Activated T-helper 2 cell treated with anti-CD3 and anti-CD28 coated beads, Interferon-gamma antibody, Interleukin-2, Interleukin-4, amounts not matched to agents 10 μg/mL and 5 μg/mL and 100 μg/mL, durations not matched to agents 14 hours and 24 hours and 36 hours (primary cell): ENCODE measurements at regions not wholly inside any gene's neighbourhood (a gene's known extent, or its start where the extent isn't known, plus 50 kb on each side); places are given as distances from the start of the nearest gene placed in this dataset.
"Not testable (repeated sequence)": the region's sequence is repeated elsewhere in the genome, so short reads cannot be mapped to it uniquely, and the experiment has no call there.

Experiments used
- DNase-seq: peaks from one replicate; pipeline ENCODE4 v3.0.0; 2021; ENCODE audit warnings: low spot score
- H3K27ac Mint-ChIP-seq: one replicate; pipeline ENCODE4 v1.8.0; 2021; ENCODE audit warnings: mixed read lengths
- H3K27me3 Mint-ChIP-seq: one replicate; pipeline ENCODE4 v1.8.0; 2021; ENCODE audit warnings: low read depth, mixed read lengths
- H3K36me3 Mint-ChIP-seq: one replicate; pipeline ENCODE4 v1.8.0; 2021; ENCODE audit warnings: low read depth, mixed read lengths
- H3K4me1 Mint-ChIP-seq: one replicate; pipeline ENCODE4 v1.8.0; 2021; ENCODE audit warnings: low read depth, mixed read lengths
- H3K4me3 Mint-ChIP-seq: one replicate; pipeline ENCODE4 v1.8.0; 2021; ENCODE audit warnings: low read depth, mild to moderate bottlenecking, moderate library complexity, mixed read lengths
- H3K9me3 Mint-ChIP-seq: one replicate; pipeline ENCODE4 v1.8.0; 2021; ENCODE audit warnings: mixed read lengths
- intact Hi-C: fragments of 100-400 bp; cut with micrococcal nuclease; formaldehyde crosslinking; loops from one replicate; pipeline ENCODE4 v1.15.1; 2023

- intact Hi-C loops, result no loop called here
- Mint-ChIP-seq H3K9me3 (no peaks in the 10 kb centered on the region), H3K4me3 (no peak overlapping the region), H3K36me3 (no peaks in the 10 kb centered on the region), H3K27ac (no peak overlapping the region), H3K4me1 (no peaks in the 10 kb centered on the region), H3K27me3 (no peaks in the 10 kb centered on the region)
- DNase-seq, result no peak
Measured at GRCh38 chr6:82419132-82419581, 55.5 kb downstream of the TPBG start.

- no peaks in the 10 kb centered on the region for H3K4me1 Mint-ChIP-seq
- DNase-seq, result no peak
- H3K27me3 Mint-ChIP-seq, result no peaks in the 10 kb centered on the region
- no peak overlapping the region for H3K27ac Mint-ChIP-seq
- intact Hi-C loops, result no loop called here
- H3K36me3 Mint-ChIP-seq, result no peaks in the 10 kb centered on the region
- H3K9me3 Mint-ChIP-seq, result no peaks in the 10 kb centered on the region
- no peak overlapping the region for H3K4me3 Mint-ChIP-seq
Measured at GRCh38 chr6:82419859-82420258, 56.2 kb downstream of the TPBG start.

GRCh38 chr6:82430611-82431010 is 67.0 kb downstream of the TPBG start:
- no peaks in the 10 kb centered on the region for H3K9me3 Mint-ChIP-seq
- no peaks in the 10 kb centered on the region for H3K4me1 Mint-ChIP-seq
- H3K27me3 Mint-ChIP-seq, result no peaks in the 10 kb centered on the region
- no peak for DNase-seq
- intact Hi-C loops, result no loop called here
- no peak overlapping the region for H3K4me3 Mint-ChIP-seq
- no peaks in the 10 kb centered on the region for H3K36me3 Mint-ChIP-seq
- no peak overlapping the region for H3K27ac Mint-ChIP-seq

DNA sequence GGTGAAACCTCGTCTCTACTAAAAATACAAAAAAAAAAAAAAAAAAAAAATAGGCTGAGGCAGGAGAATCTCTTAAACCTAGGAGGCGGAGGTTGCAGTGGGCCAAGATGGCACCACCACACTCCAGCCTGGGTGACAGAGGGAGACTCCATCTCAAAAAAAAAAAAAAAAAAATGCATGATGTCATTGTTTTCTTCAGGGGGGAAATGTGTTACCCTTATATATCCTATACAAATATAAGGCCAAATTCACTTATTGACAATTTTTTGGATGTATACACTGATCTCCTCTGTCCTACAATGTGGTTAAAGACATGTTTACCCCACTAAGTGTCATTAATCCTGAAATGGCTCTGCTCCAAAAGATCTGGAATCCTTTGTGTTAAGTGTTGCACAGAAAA is 73.1 kb downstream of the TPBG start:
- DNase-seq, result no peak
- intact Hi-C loops, result no loop called here
- Mint-ChIP-seq H3K4me1 (no peaks in the 10 kb centered on the region), H3K36me3 (no peaks in the 10 kb centered on the region), H3K27ac (no peak overlapping the region), H3K4me3 (no peak overlapping the region), H3K27me3 (no peaks in the 10 kb centered on the region), H3K9me3 (no peaks in the 10 kb centered on the region)

GRCh38 chr6:82437701-82438100 is 74.1 kb downstream of the TPBG start:
- Mint-ChIP-seq H3K4me3 (no peak overlapping the region), H3K36me3 (no peaks in the 10 kb centered on the region), H3K9me3 (no peaks in the 10 kb centered on the region), H3K27me3 (no peaks in the 10 kb centered on the region), H3K27ac (no peak overlapping the region), H3K4me1 (no peaks in the 10 kb centered on the region)
- no peak for DNase-seq
- intact Hi-C loops, result no loop called here

DNA sequence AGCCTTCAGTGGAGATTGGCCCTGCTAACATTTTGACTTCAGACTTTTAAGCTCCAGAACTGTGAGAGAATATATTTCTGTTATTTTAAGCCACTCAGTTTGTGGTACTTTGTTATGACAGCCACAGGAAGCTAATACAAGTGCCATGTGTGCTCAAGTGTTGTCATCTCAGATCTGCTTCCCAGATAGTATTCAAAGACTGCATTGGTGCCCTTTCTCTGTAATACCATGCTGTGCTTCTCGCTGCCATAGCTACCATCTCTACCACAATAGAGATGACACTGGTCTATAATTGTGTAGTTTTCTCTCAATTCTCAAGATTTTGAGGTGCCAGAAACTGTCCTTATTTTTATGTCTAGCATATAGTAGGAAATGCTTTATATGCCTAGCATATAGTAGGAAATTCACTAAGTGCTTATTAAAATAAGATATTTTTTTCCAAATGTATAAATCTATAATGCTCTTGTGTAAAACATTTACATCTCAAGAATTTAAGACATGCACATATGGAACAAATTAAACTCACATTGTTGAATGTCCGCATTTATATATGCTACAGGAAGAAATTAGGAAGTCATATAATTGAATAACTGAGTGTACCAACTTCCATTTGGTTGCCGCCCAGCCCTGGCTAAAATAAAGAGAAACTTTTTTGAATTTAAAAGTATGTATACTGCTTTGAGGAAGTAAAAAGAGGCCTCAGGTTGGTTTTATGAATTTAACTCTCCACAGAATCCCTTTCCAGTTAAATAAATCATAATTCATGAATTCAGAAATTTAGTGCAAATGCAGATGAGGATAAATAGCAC is 77.6 kb downstream of the TPBG start:
- intact Hi-C loops, result no loop called here
- H3K27me3 Mint-ChIP-seq, result no peaks in the 10 kb centered on the region
- no peak overlapping the region for H3K4me3 Mint-ChIP-seq
- no peaks in the 10 kb centered on the region for H3K9me3 Mint-ChIP-seq
- no peaks in the 10 kb centered on the region for H3K36me3 Mint-ChIP-seq
- no peaks in the 10 kb centered on the region for H3K4me1 Mint-ChIP-seq
- DNase-seq, result no peak
- no peak overlapping the region for H3K27ac Mint-ChIP-seq

GRCh38 chr6:82442061-82442719 is 78.6 kb downstream of the TPBG start:
- DNase-seq, result no peak
- Mint-ChIP-seq H3K4me3 (no peak overlapping the region), H3K27ac (no peak overlapping the region), H3K4me1 (no peaks in the 10 kb centered on the region), H3K36me3 (no peaks in the 10 kb centered on the region), H3K9me3 (no peaks in the 10 kb centered on the region), H3K27me3 (no peaks in the 10 kb centered on the region)
- intact Hi-C loops, result no loop called here

DNA sequence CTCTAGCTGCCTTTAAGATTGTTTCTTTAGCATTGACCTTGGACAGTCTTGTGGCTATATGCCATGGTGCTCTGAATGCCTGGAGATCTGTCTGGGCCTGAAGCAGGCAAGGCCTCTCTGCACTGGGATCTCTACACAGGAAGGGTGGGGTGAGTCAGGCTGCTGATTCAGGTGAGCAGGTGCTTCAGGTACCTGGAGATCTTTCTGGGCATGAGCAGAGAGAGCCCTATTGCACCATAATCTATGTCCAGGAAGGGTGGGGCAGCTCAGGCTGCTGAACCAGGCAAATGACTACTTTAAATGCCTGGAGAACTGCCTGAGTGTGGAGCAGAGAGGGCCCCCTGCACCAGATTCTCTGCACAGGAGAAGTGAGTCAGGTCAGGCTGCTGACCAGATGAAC is 94.5 kb downstream of the TPBG start:
- Mint-ChIP-seq H3K4me1 (no peaks in the 10 kb centered on the region), H3K27ac (no peak overlapping the region), H3K27me3 (no peaks in the 10 kb centered on the region), H3K9me3 (peaks cover 21% of the 10 kb centered on the region), H3K36me3 (no peaks in the 10 kb centered on the region), H3K4me3 (no peak overlapping the region)
- intact Hi-C loops, result no loop called here
- DNase-seq, result no peak

- Mint-ChIP-seq H3K27ac (no peak overlapping the region), H3K27me3 (no peaks in the 10 kb centered on the region), H3K9me3 (peaks cover 21% of the 10 kb centered on the region), H3K36me3 (no peaks in the 10 kb centered on the region), H3K4me1 (no peaks in the 10 kb centered on the region), H3K4me3 (no peak overlapping the region)
- intact Hi-C loops, result no loop called here
- DNase-seq, result no peak
Measured at GRCh38 chr6:82458705-82459104, 95.1 kb downstream of the TPBG start.

DNA sequence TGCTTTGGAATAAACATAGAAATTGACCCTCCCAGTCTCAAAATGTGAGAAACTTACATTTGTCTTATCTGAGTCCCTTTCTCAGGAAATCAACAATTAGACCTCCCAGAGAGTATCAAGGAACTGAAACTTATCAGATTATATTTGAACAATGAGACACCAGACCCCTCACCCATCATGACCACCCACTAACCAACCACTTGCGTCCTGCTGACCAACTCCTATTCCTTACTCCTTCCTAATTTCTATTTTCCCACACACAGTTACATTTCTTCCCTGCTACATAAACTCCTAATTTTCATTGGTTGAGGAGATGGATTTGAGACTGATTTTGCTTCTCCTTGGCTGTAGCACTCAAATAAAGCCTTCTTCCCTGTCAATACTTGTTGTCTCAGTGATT is 97.9 kb downstream of the TPBG start:
- intact Hi-C loops, result no loop called here
- H3K9me3 Mint-ChIP-seq, result peaks cover 8% of the 10 kb centered on the region
- H3K4me3 Mint-ChIP-seq, result no peak overlapping the region
- H3K27me3 Mint-ChIP-seq, result no peaks in the 10 kb centered on the region
- H3K27ac Mint-ChIP-seq, result no peak overlapping the region
- DNase-seq, result no peak
- no peaks in the 10 kb centered on the region for H3K4me1 Mint-ChIP-seq
- no peaks in the 10 kb centered on the region for H3K36me3 Mint-ChIP-seq

DNA sequence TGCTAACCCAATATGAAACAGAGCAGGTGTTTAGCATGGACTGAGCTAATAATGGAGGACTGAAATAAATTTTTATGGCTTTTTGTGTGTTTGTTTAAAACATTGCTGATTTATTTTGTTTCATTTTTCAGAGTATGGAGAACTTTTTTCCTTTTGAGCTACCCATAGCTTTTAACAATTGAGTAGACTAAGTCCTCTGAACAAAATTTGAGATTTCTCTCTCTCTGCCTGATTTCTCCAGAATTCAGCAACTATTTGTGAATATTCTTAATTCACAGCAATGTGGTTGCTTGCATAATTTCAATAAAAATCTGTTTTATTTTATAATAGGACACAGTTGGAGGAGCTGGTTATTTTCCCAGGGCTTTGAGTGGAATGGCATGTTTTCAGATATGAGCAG is 103.7 kb downstream of the TPBG start:
- H3K27me3 Mint-ChIP-seq, result no peaks in the 10 kb centered on the region
- no peaks in the 10 kb centered on the region for H3K36me3 Mint-ChIP-seq

DNA sequence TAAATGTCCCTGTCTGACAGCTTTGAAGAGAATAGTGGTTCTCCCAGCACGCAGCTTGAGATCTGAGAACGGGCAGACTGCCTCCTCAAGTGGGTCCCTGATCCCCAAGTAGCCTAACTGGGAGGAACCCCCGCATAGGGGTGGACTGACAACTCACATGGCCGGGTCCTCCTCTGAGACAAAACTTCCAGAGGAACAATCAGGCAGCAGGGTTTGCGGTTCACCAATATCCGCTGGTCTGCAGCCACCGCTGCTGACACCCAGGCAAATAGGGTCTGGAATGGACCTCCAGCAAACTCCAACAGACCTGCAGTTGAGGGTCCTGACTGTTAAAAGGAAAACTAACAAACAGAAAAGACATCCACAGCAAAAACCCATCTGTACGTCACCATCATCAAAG is 106.5 kb downstream of the TPBG start:
- H3K27me3 Mint-ChIP-seq, DNase-seq, H3K4me1 Mint-ChIP-seq, H3K27ac Mint-ChIP-seq, H3K36me3 Mint-ChIP-seq, intact Hi-C loops, H3K4me3 Mint-ChIP-seq: not testable (repeated sequence)
- peaks cover 37% of the 10 kb centered on the region for H3K9me3 Mint-ChIP-seq

More for the DNA sequence above, 103.7 kb downstream of the TPBG start:
- H3K27ac Mint-ChIP-seq, result no peak overlapping the region
- H3K4me3 Mint-ChIP-seq, result no peak overlapping the region
- H3K9me3 Mint-ChIP-seq, result peaks cover 34% of the 10 kb centered on the region
- no peaks in the 10 kb centered on the region for H3K4me1 Mint-ChIP-seq
- intact Hi-C loops, result no loop called here
- no peak for DNase-seq

DNA sequence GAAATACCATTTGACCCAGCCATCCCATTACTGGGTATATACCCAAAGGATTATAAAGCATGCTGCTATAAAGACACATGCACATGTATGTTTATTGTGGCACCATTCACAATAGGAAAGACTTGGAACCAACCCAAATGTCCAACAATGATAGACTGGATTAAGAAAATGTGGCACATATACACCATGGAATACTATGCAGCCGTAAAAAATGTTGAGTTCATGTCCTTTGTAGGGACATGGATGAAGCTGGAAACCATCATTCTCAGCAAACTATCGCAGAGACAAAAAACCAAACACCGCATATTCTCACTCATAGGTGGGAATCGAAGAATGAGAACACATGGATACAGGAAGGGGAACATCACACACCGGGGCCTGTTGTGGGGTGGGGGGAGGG is 111.5 kb downstream of the TPBG start:
- H3K27ac Mint-ChIP-seq, H3K27me3 Mint-ChIP-seq, DNase-seq, H3K4me3 Mint-ChIP-seq, H3K4me1 Mint-ChIP-seq, intact Hi-C loops, H3K36me3 Mint-ChIP-seq: not testable (repeated sequence)
- H3K9me3 Mint-ChIP-seq, result peaks cover 17% of the 10 kb centered on the region
